ENCODE measurements at regions not wholly inside any gene's neighbourhood (a gene's known extent, or its start where the extent isn't known, plus 50 kb on each side); places are given as distances from the start of the nearest gene placed in this dataset.

DNA sequence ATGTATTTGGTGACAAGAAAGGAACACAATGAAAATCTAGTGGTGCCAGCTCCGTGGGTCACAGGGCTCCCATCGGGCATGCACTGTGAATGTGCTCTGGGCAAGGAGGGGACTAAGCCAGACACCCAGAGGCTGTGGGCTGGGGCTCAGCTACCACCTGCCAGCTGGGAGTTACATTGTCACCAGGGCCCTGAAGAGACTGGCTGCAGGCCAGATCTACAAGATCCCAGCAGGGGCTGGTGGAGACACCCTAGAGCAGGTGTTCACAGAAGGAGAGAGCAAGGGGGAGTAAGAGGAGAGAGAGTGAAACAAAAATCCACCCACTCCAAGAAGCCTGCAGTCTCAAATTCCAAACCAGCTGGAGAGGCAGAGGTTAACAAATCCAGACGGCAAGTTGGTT lies 116.6 kb upstream of the ADCY1 start:
- TF ChIP-seq, protein P1, sequence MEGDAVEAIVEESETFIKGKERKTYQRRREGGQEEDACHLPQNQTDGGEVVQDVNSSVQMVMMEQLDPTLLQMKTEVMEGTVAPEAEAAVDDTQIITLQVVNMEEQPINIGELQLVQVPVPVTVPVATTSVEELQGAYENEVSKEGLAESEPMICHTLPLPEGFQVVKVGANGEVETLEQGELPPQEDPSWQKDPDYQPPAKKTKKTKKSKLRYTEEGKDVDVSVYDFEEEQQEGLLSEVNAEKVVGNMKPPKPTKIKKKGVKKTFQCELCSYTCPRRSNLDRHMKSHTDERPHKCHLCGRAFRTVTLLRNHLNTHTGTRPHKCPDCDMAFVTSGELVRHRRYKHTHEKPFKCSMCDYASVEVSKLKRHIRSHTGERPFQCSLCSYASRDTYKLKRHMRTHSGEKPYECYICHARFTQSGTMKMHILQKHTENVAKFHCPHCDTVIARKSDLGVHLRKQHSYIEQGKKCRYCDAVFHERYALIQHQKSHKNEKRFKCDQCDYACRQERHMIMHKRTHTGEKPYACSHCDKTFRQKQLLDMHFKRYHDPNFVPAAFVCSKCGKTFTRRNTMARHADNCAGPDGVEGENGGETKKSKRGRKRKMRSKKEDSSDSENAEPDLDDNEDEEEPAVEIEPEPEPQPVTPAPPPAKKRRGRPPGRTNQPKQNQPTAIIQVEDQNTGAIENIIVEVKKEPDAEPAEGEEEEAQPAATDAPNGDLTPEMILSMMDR (IDR thresholded peaks at IDR 0.05): no peak
- TF ChIP-seq POLR2AphosphoS5 (IDR thresholded peaks at IDR 0.05) (no peak), POLR2A (IDR thresholded peaks at IDR 0.05) (no peak)

All from suprapubic skin (tissue), 4 donors.